GM10248 (cell line): ENCODE measurements at regions not wholly inside any gene's neighbourhood (a gene's known extent, or its start where the extent isn't known, plus 50 kb on each side); places are given as distances from the start of the nearest gene placed in this dataset.
"Not testable (repeated sequence)": the region's sequence is repeated elsewhere in the genome, so short reads cannot be mapped to it uniquely, and the experiment has no call there.

ENCODE experiments used
- CTCF ChIA-PET: fragments of 300-600 bp; sonication (Branson Sonifier 250); formaldehyde crosslinking; extraction: SDS; loops from one replicate; lab custom pipeline; 2021; ENCODE audit warnings: antibody characterized with exemption; lab: Yijun Ruan, JAX
- POLR2A ChIA-PET: fragments of 350-650 bp; sonication (Branson Sonifier 250); formaldehyde crosslinking; extraction: SDS; loops from one replicate; lab custom pipeline; 2020; ENCODE audit warnings: antibody characterized with exemption; lab: Yijun Ruan, JAX
- DNase-seq: peaks from one replicate; pipeline ENCODE4 v3.0.0; 2012; ENCODE audit errors: extremely low spot score
- CTCF ChIP-seq: IDR thresholded peaks from 2 replicates; pipeline ENCODE4 v1.5.1; 2012; ENCODE audit warnings: mild to moderate bottlenecking, low read depth; ENCODE audit errors: extremely low read depth, missing control alignments, control extremely low read depth

GRCh38 chrX:35617836-35618235 lies 180.3 kb upstream of the MAGEB16 start:
- POLR2A ChIA-PET = no interaction called here
- DNase-seq = no peak
- CTCF ChIA-PET = no interaction called here
- TF ChIP-seq CTCF = no peak

- no peak for TF ChIP-seq CTCF
- DNase-seq = no peak
- CTCF ChIA-PET = no interaction called here
- POLR2A ChIA-PET = no interaction called here
Observed at GRCh38 chrX:35622040-35622439, 176.1 kb upstream of the MAGEB16 start.

GRCh38 chrX:35622601-35623000 lies 175.5 kb upstream of the MAGEB16 start:
- no peak for DNase-seq
- TF ChIP-seq CTCF = no peak
- POLR2A ChIA-PET = no interaction called here
- CTCF ChIA-PET = no interaction called here

GRCh38 chrX:35625714-35626113 lies 172.4 kb upstream of the MAGEB16 start:
- TF ChIP-seq CTCF = no peak
- no peak for DNase-seq
- ChIA-PET CTCF (interaction anchor here (1.3 kb wide), 1 partner anchor 10 kb away, joined by 3 read pairs; no protein-coding TSS in a partner anchor), POLR2A (no interaction called here)

GRCh38 chrX:35626124-35626523 lies 172.0 kb upstream of the MAGEB16 start:
- ChIA-PET CTCF (interaction anchor here (1.3 kb wide), 1 partner anchor 10 kb away, joined by 3 read pairs; no protein-coding TSS in a partner anchor), POLR2A (no interaction called here)
- no peak for DNase-seq
- TF ChIP-seq CTCF = no peak

GRCh38 chrX:35635971-35636370 lies 162.2 kb upstream of the MAGEB16 start:
- DNase-seq, CTCF ChIA-PET, POLR2A ChIA-PET: not testable (repeated sequence)

- DNase-seq = no peak
- TF ChIP-seq CTCF = no peak
- ChIA-PET POLR2A (no interaction called here), CTCF (no interaction called here)
Observed at GRCh38 chrX:35664833-35665232, 133.3 kb upstream of the MAGEB16 start.
